IMR-90 (cell line): ENCODE measurements at regions not wholly inside any gene's neighbourhood (a gene's known extent, or its start where the extent isn't known, plus 50 kb on each side); places are given as distances from the start of the nearest gene placed in this dataset.

Experiments
- ATAC-seq: fragments of 200-7000 bp; cut with Tn5 transposase; 2 replicates; pipeline ENCODE4 v1.9.1; 2020; ENCODE audit warnings: low read depth, mild to moderate bottlenecking, moderate library complexity
- BruUV-seq: library from RNA; stranded (reverse); fragments of 400-500 nt; replicated peaks from 2 replicates; lab custom pipeline; 2021; lab: Mats Ljungman, UMichigan
- CTCF ChIA-PET: fragments of 300-600 bp; formaldehyde crosslinking; extraction: SDS; loops from one replicate; lab custom pipeline; 2021; ENCODE audit warnings: antibody characterized with exemption; lab: Yijun Ruan, JAX
- POLR2A ChIA-PET: fragments of 300-600 bp; sonication (Branson Sonifier 250); formaldehyde crosslinking; loops from one replicate; lab custom pipeline; 2022; ENCODE audit warnings: antibody characterized with exemption; ENCODE audit not compliant: unreplicated experiment; lab: Charles Lee
- DNase-seq: peaks from one replicate; pipeline ENCODE4 v3.0.0; 2013
- H2AFZ ChIP-seq: replicated peaks from 2 replicates; pipeline ENCODE3; 2013; ENCODE audit warnings: low read length, mild to moderate bottlenecking; ENCODE audit not compliant: poor library complexity
- H2AK5ac ChIP-seq: 2 replicates; pipeline ENCODE4 v1.6.1; 2013; ENCODE audit warnings: low read depth, low read length, inconsistent platforms
- H2AK9ac ChIP-seq: replicated peaks from 2 replicates; pipeline ENCODE3; 2013; ENCODE audit warnings: mild to moderate bottlenecking, low read depth, low read length, moderate library complexity; ENCODE audit not compliant: poor library complexity
- H2BK120ac ChIP-seq: 2 replicates; pipeline ENCODE4 v1.6.1; 2013; ENCODE audit warnings: low read depth, low read length, inconsistent platforms
- H2BK15ac ChIP-seq: 3 replicates; pipeline ENCODE4 v1.6.1; 2013; ENCODE audit warnings: low read depth, low read length, inconsistent platforms
- H2BK20ac ChIP-seq: 2 replicates; pipeline ENCODE4 v1.6.1; 2013; ENCODE audit warnings: low read depth, mild to moderate bottlenecking, inconsistent platforms, low read length, moderate library complexity
- H2BK5ac ChIP-seq: 2 replicates; pipeline ENCODE4 v1.6.1; 2013; ENCODE audit warnings: mild to moderate bottlenecking, low read depth, low read length, inconsistent platforms; ENCODE audit not compliant: poor library complexity, severe bottlenecking
- H3K14ac ChIP-seq: replicated peaks from 2 replicates; pipeline ENCODE4 v1.6.1; 2013; ENCODE audit warnings: low read depth, low read length, inconsistent platforms
- H3K18ac ChIP-seq: 2 replicates; pipeline ENCODE4 v1.6.1; 2013; ENCODE audit warnings: low read depth, low read length, control low read depth
- H3K23ac ChIP-seq: 2 replicates; pipeline ENCODE4 v1.6.1; 2013; ENCODE audit warnings: low read depth, low read length, inconsistent platforms
- H3K27ac ChIP-seq: 2 replicates; pipeline ENCODE4 v1.5.1; 2013; ENCODE audit warnings: mild to moderate bottlenecking, control low read depth, low read length; ENCODE audit not compliant: insufficient read depth
- H3K27me3 ChIP-seq: 2 replicates; pipeline ENCODE4 v1.6.1; 2013; ENCODE audit warnings: low read length; ENCODE audit not compliant: control insufficient read depth, insufficient read depth
- H3K36me3 ChIP-seq: 2 replicates; pipeline ENCODE4 v1.6.1; 2013; ENCODE audit warnings: low read length, mixed read lengths; ENCODE audit not compliant: control insufficient read depth, insufficient read depth
- H3K4ac ChIP-seq: 2 replicates; pipeline ENCODE4 v1.6.1; 2013; ENCODE audit warnings: low read depth, low read length, inconsistent platforms
- H3K4me1 ChIP-seq: 2 replicates; pipeline ENCODE4 v1.6.1; 2013; ENCODE audit warnings: low read length, mixed read lengths; ENCODE audit not compliant: control insufficient read depth, insufficient read depth
- H3K4me2 ChIP-seq: 2 replicates; pipeline ENCODE4 v1.6.1; 2013; ENCODE audit warnings: low read depth, mild to moderate bottlenecking, control low read depth, low read length, moderate library complexity
- H3K4me3 ChIP-seq: 2 replicates; pipeline ENCODE4 v1.5.1; 2013; ENCODE audit warnings: low read depth, mild to moderate bottlenecking, control low read depth, low read length, moderate library complexity; ENCODE audit not compliant: insufficient read depth
- H3K56ac ChIP-seq: 2 replicates; pipeline ENCODE4 v1.6.1; 2013; ENCODE audit warnings: low read length, inconsistent platforms; ENCODE audit not compliant: insufficient read depth; ENCODE audit errors: extremely low read depth
- H3K79me1 ChIP-seq, 2 experiments: 2 replicates each; pipeline ENCODE4 v1.6.1; 2013; ENCODE audit warnings: low read length in 2 of 2, inconsistent platforms in 1 of 2, low read depth in 1 of 2
- H3K9ac ChIP-seq: 2 replicates; pipeline ENCODE4 v1.6.1; 2013; ENCODE audit warnings: low read depth, low read length, control low read depth
- H3K9me1 ChIP-seq: 2 replicates; pipeline ENCODE4 v1.6.1; 2013; ENCODE audit warnings: low read length, inconsistent platforms; ENCODE audit not compliant: insufficient read depth
- H3K9me3 ChIP-seq: 2 replicates; pipeline ENCODE4 v1.6.1; 2013; ENCODE audit warnings: low read length; ENCODE audit not compliant: control insufficient read depth, insufficient read depth
- H4K20me1 ChIP-seq: 2 replicates; pipeline ENCODE4 v1.6.1; 2013; ENCODE audit warnings: low read length, inconsistent platforms; ENCODE audit not compliant: insufficient read depth
- H4K5ac ChIP-seq: 2 replicates; pipeline ENCODE4 v1.6.1; 2013; ENCODE audit warnings: mild to moderate bottlenecking, low read depth, low read length, control low read depth
- H4K8ac ChIP-seq, 2 experiments: 2 replicates each; pipeline ENCODE4 v1.6.1; 2013; ENCODE audit warnings: low read depth in 2 of 2, low read length in 2 of 2, control low read depth in 1 of 2, inconsistent platforms in 1 of 2
- H4K91ac ChIP-seq: 2 replicates; pipeline ENCODE4 v1.6.1; 2013; ENCODE audit warnings: low read depth, low read length, inconsistent platforms; ENCODE audit not compliant: insufficient read depth
- BHLHE40 ChIP-seq: fragments of 150-350 bp; IDR thresholded peaks from 2 replicates; pipeline ENCODE4 v1.6.1; 2016; ENCODE audit warnings: mild to moderate bottlenecking, low read depth, low read length
- CEBPB ChIP-seq: IDR thresholded peaks from 2 replicates; pipeline ENCODE4 v1.6.1; 2012; ENCODE audit warnings: low read depth, low read length, improper control_type of control experiment
- CTCF ChIP-seq: conservative IDR thresholded peaks from 2 replicates; pipeline ENCODE4 v1.5.1; 2012; ENCODE audit warnings: mild to moderate bottlenecking, low read depth, low read length, improper control_type of control experiment
- ELK1 ChIP-seq: fragments of 150-350 bp; IDR thresholded peaks from 2 replicates; pipeline ENCODE4 v1.6.1; 2016; ENCODE audit warnings: low read depth, mild to moderate bottlenecking, low read length, moderate library complexity, borderline replicate concordance
- MAZ ChIP-seq: IDR thresholded peaks from 2 replicates; pipeline ENCODE4 v1.6.1; 2012; ENCODE audit warnings: low read depth, mild to moderate bottlenecking, low read length, improper control_type of control experiment, moderate library complexity, borderline replicate concordance
- MXI1 ChIP-seq: IDR thresholded peaks from 2 replicates; pipeline ENCODE4 v1.6.1; 2012; ENCODE audit warnings: low read depth, mild to moderate bottlenecking, low read length, moderate library complexity, borderline replicate concordance
- NFE2L2 ChIP-seq: fragments of 150-350 bp; IDR thresholded peaks from 2 replicates; pipeline ENCODE4 v1.6.1; 2016; ENCODE audit warnings: low read depth, mild to moderate bottlenecking, low read length
- RCOR1 ChIP-seq: IDR thresholded peaks from 2 replicates; pipeline ENCODE4 v1.6.1; 2012; ENCODE audit warnings: mild to moderate bottlenecking, low read length, improper control_type of control experiment; ENCODE audit not compliant: insufficient replicate concordance
- SMC3 ChIP-seq: fragments of 150-350 bp; IDR thresholded peaks from 2 replicates; pipeline ENCODE4 v1.6.1; 2016; ENCODE audit warnings: low read depth, mild to moderate bottlenecking, antibody characterized with exemption, low read length, moderate library complexity
- WGBS, 2 experiments: methylation state at CpG; one replicate each; pipeline versions ENCODE4 v1.1.5 to v1.1.7; 2013; ENCODE audit warnings: missing lambda C conversion rate in 2 of 2; ENCODE audit not compliant: insufficient read length in 1 of 2; ENCODE audit errors: extremely low coverage in 2 of 2; 5-methylcytosine and 5-hydroxymethylcytosine counted together
- dilution Hi-C: fragments of 300-500 bp; cut with HindIII; formaldehyde crosslinking; loops from one replicate; pipeline ENCODE4 v1.14.3; 2018; ENCODE audit warnings: low sequenced_read_pairs; ENCODE audit not compliant: unreplicated experiment
- in situ Hi-C: fragments of 300-500 bp; cut with MboI; formaldehyde crosslinking; loops from 3 replicates; pipeline ENCODE4 v1.14.3; 2019; ENCODE audit warnings: low sequenced_read_pairs, inconsistent platforms, mixed read lengths
- intact Hi-C: fragments of 100-400 bp; cut with micrococcal nuclease; formaldehyde crosslinking; loops from 2 replicates; pipeline ENCODE4 v1.10.0; 2022

- H3K36me3 ChIP-seq: no peaks in the 10 kb centered on the region
- H2BK120ac ChIP-seq: no peak overlapping the region
- H3K4ac ChIP-seq: no peak overlapping the region
- dilution Hi-C loops: no loop called here
- ChIA-PET CTCF (no interaction called here), POLR2A (no interaction called here)
- no peak overlapping the region for H4K5ac ChIP-seq
- no peak overlapping the region for H3K18ac ChIP-seq
- no peak for DNase-seq
- intact Hi-C loops: no loop called here
- H3K9me3 ChIP-seq: no peaks in the 10 kb centered on the region
- H2BK15ac ChIP-seq: no peak overlapping the region
- H4K91ac ChIP-seq: no peak overlapping the region
- no peak overlapping the region for H4K8ac ChIP-seq
- H3K79me1 ChIP-seq: no peaks in the 10 kb centered on the region
- H2AK5ac ChIP-seq: no peak overlapping the region
- H3K27ac ChIP-seq: no peak overlapping the region
- ATAC-seq: no peak
- no peaks in the 10 kb centered on the region for H4K20me1 ChIP-seq
- H3K9ac ChIP-seq: no peak overlapping the region
- H2AK9ac ChIP-seq: no peak overlapping the region
- H2BK5ac ChIP-seq: no peak overlapping the region
- H3K9me1 ChIP-seq: no peaks in the 10 kb centered on the region
- H2AFZ ChIP-seq: no peak overlapping the region
- no TSS peak for BruUV-seq
- TF ChIP-seq CEBPB (no peak), NFE2L2 (no peak), ELK1 (no peak), MXI1 (no peak), RCOR1 (no peak), SMC3 (no peak), MAZ (no peak), CTCF (no peak), BHLHE40 (no peak)
- H3K4me3 ChIP-seq: no peak overlapping the region
- H3K14ac ChIP-seq: no peak overlapping the region
- no peaks in the 10 kb centered on the region for H3K4me1 ChIP-seq
- no peak overlapping the region for H3K4me2 ChIP-seq
- no CpG with 5 or more reads among the region's 3 CpGs for WGBS, 2 experiments
- H3K23ac ChIP-seq: no peak overlapping the region
- in situ Hi-C loops: no loop called here
- H3K27me3 ChIP-seq: no peaks in the 10 kb centered on the region; the same call in 1 of the 2 replicates
- H3K56ac ChIP-seq: no peak overlapping the region
- no peak overlapping the region for H2BK20ac ChIP-seq
Observed at GRCh38 chr1:96464066-96464465, 257.5 kb upstream of the PTBP2 start.
